WI38 (cell line): ENCODE measurements at regions not wholly inside any gene's neighbourhood (a gene's known extent, or its start where the extent isn't known, plus 50 kb on each side); places are given as distances from the start of the nearest gene placed in this dataset.

ENCODE experiments used
- H3K4me3 ChIP-seq: 2 replicates; pipeline ENCODE4 v1.5.1; 2011; ENCODE audit warnings: low read depth, mild to moderate bottlenecking, control low read depth, low read length
- CTCF ChIP-seq: IDR thresholded peaks from 2 replicates; pipeline ENCODE4 v1.5.1; 2012; ENCODE audit warnings: low read depth, mild to moderate bottlenecking, control low read depth, low read length

GRCh38 chr11:96954587-96955242, 564.9 kb downstream of the JRKL start:
- no peak for TF ChIP-seq CTCF
- no peak overlapping the region for H3K4me3 ChIP-seq

GRCh38 chr11:96960476-96960875, 570.7 kb downstream of the JRKL start:
- H3K4me3 ChIP-seq, result no peak overlapping the region
- no peak for TF ChIP-seq CTCF

- H3K4me3 ChIP-seq, result no peak overlapping the region
- no peak for TF ChIP-seq CTCF
Observed at GRCh38 chr11:96960926-96961325, 571.1 kb downstream of the JRKL start.

GRCh38 chr11:96961931-96962330, 572.1 kb downstream of the JRKL start:
- no peak overlapping the region for H3K4me3 ChIP-seq
- no peak for TF ChIP-seq CTCF

- H3K4me3 ChIP-seq, result no peak overlapping the region
- no peak for TF ChIP-seq CTCF
Observed at GRCh38 chr11:96963375-96963774, 573.6 kb downstream of the JRKL start.

- TF ChIP-seq CTCF, result no peak
- H3K4me3 ChIP-seq, result no peak overlapping the region
Observed at GRCh38 chr11:96964661-96965060, 574.8 kb downstream of the JRKL start.

GRCh38 chr11:96967616-96968015, 577.8 kb downstream of the JRKL start:
- no peak overlapping the region for H3K4me3 ChIP-seq
- TF ChIP-seq CTCF, result no peak
